Motor neuron (in vitro differentiated cells): ENCODE measurements at regions not wholly inside any gene's neighbourhood (a gene's known extent, or its start where the extent isn't known, plus 50 kb on each side); places are given as distances from the start of the nearest gene placed in this dataset.

Experiments
- ATAC-seq, 8 experiments: fragments of 200-7000 bp; cut with Tn5 transposase; replicated peaks in 6 of 8; 2 replicates each; pipeline ENCODE4 v1.8.0; 2021; ENCODE audit warnings: mild to moderate bottlenecking in 8 of 8, moderate library complexity in 8 of 8
- H3K27ac ChIP-seq, 2 donors: fragments of 250-450 bp; sonication (Bioruptor Pico); 2 replicates each; pipeline ENCODE4 v1.9.0; 2021; ENCODE audit warnings: antibody characterized with exemption in 2 of 2, mild to moderate bottlenecking in 2 of 2, moderate library complexity in 1 of 2
- H3K4me1 ChIP-seq, 2 donors: fragments of 250-450 bp; sonication (Bioruptor Pico); replicated peaks in 1 of 2; 2 replicates each; pipeline ENCODE4 v1.6.1; 2021; ENCODE audit warnings: antibody characterized with exemption in 2 of 2, mild to moderate bottlenecking in 2 of 2, moderate library complexity in 1 of 2
- H3K4me3 ChIP-seq, 5 donors: fragments of 250-450 bp; sonication (Bioruptor Pico); 2 replicates each; pipeline ENCODE4 v1.9.0; 2021; ENCODE audit warnings: antibody characterized with exemption in 5 of 5, mild to moderate bottlenecking in 5 of 5, moderate library complexity in 4 of 5
- WGBS, 10 experiments: fragments of 450-650 bp; shearing (Covaris generic); methylation state at CpG; one replicate each; pipeline ENCODE4 v1.0.0; 2022; 5-methylcytosine and 5-hydroxymethylcytosine counted together
- in situ Hi-C, 9 experiments: fragments of 400-800 bp; cut with MboI; loops; one replicate each; pipeline ENCODE4 v1.15.0; 2021; ENCODE audit warnings: low sequenced_read_pairs in 9 of 9, low pct_unique_long_range_greater_than_20kb in 2 of 9; ENCODE audit not compliant: unreplicated experiment in 9 of 9

DNA sequence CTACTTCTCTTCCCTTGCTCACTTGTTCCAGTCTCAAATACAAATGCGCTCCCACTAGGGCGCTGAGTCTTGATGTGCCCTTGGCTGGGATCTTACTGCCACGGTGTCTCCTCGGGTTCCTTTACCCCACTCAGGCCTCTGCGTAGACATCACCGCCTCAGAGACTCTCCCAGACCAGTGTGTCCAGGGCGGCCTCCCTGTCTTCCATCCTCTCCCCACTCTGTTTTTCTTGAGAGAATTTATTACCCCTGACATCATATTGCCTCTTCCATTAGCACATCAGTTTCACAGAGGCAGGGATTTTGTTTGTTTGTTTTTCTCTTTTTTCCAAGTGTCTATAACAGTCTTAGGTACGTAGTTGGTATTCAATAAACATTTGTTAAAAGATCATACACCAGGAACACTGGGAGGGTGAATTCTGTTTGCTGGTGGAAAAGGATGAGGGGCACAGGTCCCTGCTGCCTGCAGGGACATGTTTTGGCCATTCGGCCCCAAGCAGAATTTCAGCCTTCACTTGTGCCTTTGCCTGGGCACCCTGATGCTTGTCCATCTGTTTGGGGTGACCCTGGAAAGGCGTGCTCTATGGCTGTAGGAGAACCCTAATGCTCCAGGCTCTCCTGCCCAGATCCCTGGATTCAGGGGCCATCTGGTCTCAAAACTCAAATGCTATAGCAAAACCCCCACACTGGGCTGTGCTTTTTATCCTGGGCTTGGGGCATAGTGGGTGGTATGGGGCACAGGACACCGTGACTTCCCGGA lies 55.0 kb downstream of the RPL37A start:
- in situ Hi-C loops = no loop called here
- H3K4me1 ChIP-seq = peaks cover 23 to 28% of the 10 kb centered on the region in 2 donors
- H3K27ac ChIP-seq = no peak overlapping the region
- peak in 5 of 8 experiments; percentile 50 to 64 (median 59) for ATAC-seq
- 60 to 100% (median 91%) methylated on average over 1 to 6 of the region's 12 CpGs; no CpG with 5 or more reads in 2 of the 10 experiments for WGBS, 10 experiments
- no peak overlapping the region for H3K4me3 ChIP-seq

DNA sequence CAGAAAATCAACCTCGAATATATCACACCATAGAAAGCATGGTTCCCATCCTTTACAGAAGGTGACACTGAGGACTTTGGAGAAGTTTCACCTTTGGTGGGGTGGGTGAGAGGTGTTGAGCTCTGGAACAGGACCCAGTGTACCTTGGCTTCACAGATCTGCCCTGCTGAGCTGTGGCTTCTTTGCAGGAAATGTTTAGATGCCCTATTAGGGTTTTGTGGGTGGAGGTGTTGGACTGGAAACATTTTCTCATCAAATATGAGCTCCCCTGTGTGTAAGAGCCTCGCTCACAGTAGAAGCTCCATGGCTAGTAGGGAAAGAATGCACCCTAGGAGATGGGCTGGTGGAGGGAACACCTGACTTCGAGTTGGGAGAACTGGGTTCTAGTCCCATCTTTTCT lies 55.6 kb downstream of the RPL37A start:
- ATAC-seq = no peak
- H3K4me3 ChIP-seq = no peak overlapping the region
- in situ Hi-C loops = no loop called here
- 50 to 80% (median 68%) methylated on average over 1 to 3 of the region's 3 CpGs; no CpG with 5 or more reads in 6 of the 10 experiments for WGBS, 10 experiments
- H3K27ac ChIP-seq = no peak overlapping the region
- peaks cover 23 to 28% of the 10 kb centered on the region in 2 donors for H3K4me1 ChIP-seq

DNA sequence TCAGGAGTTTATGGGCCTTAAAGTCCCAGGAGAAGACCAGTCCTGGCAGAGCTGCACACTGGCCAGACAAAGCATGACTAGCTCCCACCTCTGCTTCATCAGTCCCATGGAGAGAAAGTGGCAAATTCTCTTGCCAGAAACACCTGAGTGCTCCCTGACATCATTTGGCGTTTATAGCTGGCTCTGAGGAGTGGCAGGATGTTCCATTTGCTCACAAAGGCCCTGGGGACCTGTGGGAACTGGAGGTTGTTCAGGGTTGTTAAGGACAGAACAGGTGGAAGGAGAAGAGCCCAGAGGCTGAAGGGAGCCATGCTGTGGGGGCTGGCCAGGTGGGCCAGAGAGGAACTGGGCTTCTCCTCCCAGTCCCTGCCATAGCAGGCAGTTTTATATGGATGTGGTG lies 56.1 kb downstream of the RPL37A start:
- WGBS, 10 experiments = no CpG with 5 or more reads among the region's 1 CpG
- no peak for ATAC-seq
- H3K4me1 ChIP-seq = peaks cover 23 to 28% of the 10 kb centered on the region in 2 donors
- in situ Hi-C loops = no loop called here
- no peak overlapping the region for H3K4me3 ChIP-seq
- no peak overlapping the region for H3K27ac ChIP-seq

DNA sequence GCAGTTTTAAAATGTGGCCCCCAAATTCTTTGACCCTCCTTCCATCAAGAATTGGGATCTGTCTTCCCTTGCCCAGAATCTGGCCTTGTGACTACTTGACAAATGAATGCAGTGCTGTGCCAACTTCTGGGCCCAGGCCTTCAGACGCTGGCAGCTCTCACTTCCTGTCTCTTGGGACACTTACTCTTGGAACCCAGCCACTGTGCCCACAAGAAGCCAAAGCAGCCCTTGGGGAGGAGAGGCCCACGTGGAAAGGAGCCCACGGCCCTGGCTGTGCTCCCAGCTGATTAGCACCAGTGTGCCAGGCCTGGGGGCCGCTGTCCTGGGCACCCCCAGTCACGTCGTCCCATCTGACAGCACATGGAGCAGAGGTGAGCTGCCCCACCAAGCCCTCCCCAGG lies 56.6 kb downstream of the RPL37A start:
- H3K4me1 ChIP-seq = peaks cover 23 to 28% of the 10 kb centered on the region in 2 donors
- H3K27ac ChIP-seq = no peak overlapping the region
- ATAC-seq = peak in 1 of 8 experiments; percentile 5
- in situ Hi-C loops = no loop called here
- H3K4me3 ChIP-seq = no peak overlapping the region
- 0 to 90% (median 25%) methylated on average over 1 to 2 of the region's 6 CpGs; no CpG with 5 or more reads in 5 of the 10 experiments for WGBS, 10 experiments

DNA sequence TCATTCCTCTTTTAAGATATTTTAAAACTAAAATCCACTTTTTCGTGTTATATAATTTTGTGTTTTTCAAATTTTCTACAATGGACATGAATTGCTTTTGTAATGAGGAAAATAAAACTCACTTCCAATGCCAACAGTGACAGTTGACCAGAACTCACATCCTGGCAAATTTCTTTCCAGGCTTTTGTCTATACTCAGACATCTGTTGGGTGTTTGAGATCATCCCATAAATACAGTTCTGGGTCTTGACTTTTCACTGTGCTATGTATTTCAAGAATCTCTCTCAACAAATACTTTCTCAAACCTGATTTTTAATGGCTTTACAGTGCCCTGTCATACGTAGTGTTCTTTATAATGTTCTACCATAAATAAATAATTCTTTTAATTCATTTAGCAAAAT lies 57.6 kb downstream of the RPL37A start:
- no peak for ATAC-seq
- Histone ChIP-seq H3K27ac (no peak overlapping the region), H3K4me3 (no peak overlapping the region), H3K4me1 (peaks cover 23 to 28% of the 10 kb centered on the region in 2 donors)
- in situ Hi-C loops = no loop called here
- WGBS, 10 experiments = 33 to 100% (median 90%) methylated on average over 1 to 2 of the region's 2 CpGs; no CpG with 5 or more reads in 1 of the 10 experiments

DNA sequence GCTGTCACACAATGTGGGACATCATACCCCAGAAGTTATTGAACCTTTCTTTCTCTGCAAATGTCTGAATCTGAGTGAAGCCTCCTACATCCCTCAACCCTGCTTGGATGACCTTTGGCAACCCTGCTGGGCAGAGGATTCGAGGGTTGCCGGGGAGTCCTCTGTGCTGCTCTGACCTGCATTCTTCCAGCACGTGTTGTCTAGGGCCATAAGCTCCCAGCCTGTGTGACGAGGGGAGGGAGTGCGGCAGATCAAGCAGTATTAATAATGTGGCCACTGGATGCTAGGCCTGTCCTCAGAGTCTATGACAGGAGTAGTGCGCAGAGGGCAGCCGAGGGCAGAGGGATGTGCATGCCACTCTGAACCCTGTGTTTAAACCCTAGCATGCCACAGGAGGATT lies 58.8 kb downstream of the RPL37A start:
- Histone ChIP-seq H3K27ac (peak overlapping the region in 1 of 2 donors; percentile 34), H3K4me1 (peaks cover 23 to 28% of the 10 kb centered on the region in 2 donors), H3K4me3 (no peak overlapping the region)
- WGBS, 10 experiments = 0 to 100% (median 49%) methylated on average over 1 to 3 of the region's 7 CpGs; no CpG with 5 or more reads in 6 of the 10 experiments
- in situ Hi-C loops = no loop called here
- peak in 5 of 8 experiments; percentile 68 to 88 (median 88) for ATAC-seq

DNA sequence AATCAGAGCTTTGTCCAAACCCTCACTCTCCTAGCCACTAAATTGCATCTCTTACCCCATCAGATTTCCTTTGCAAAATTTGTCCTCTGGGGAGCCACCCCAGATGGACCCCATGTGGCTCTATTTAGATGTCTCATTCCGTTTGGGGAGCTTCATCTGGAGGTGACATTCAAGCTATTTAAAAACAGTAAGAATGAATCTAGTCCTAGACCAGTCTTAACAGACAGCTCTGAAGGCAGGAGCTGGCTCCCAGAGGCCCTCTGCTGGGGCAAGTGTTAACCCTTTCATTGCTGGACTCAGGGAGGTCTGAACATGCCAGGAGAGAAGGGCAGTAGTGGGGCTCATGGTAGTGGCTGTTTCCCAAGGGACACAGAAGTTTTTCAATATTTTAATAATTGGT lies 59.2 kb downstream of the RPL37A start:
- peaks cover 23 to 28% of the 10 kb centered on the region in 2 donors for H3K4me1 ChIP-seq
- WGBS, 10 experiments = 0 to 67% (median 0%) methylated on average over 1 of the region's 1 CpG; no CpG with 5 or more reads in 6 of the 10 experiments
- H3K4me3 ChIP-seq = no peak overlapping the region
- in situ Hi-C loops = no loop called here
- H3K27ac ChIP-seq = peak overlapping the region in 1 of 2 donors; percentile 34
- peak in 3 of 8 experiments; percentile 10 to 30 (median 26) for ATAC-seq

DNA sequence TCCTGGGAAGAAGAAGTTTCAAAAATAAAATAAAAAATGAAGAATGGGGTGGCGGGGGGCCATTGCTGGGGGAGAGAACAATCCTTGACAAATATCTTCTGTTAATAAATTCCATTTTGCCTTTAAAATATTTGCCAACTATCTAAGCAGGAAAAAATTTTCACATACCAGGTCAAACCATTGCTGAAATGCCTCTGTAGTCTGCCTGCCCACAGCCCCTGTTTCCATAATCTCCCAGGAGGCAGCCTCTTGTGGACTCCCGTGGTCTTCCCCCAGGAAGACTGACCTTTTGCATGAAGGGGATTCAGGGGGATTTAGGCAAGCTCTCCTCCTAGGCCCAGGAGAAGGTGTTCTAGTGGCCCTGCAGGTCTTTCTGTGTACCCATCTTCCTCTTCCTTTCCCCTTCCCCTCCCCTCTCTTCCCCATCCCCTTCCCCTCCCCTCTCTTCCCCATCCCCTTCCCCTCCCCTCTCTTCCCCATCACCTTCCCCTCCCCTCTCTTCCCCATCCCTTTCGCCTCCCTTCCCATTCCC lies 61.0 kb downstream of the RPL37A start:
- Histone ChIP-seq H3K4me3 (no peak overlapping the region), H3K4me1 (peaks cover 14 to 17% of the 10 kb centered on the region in 2 donors), H3K27ac (no peak overlapping the region)
- in situ Hi-C loops = no loop called here
- ATAC-seq = no peak
- 55 to 100% (median 80%) methylated on average over 1 of the region's 3 CpGs; no CpG with 5 or more reads in 4 of the 10 experiments for WGBS, 10 experiments

DNA sequence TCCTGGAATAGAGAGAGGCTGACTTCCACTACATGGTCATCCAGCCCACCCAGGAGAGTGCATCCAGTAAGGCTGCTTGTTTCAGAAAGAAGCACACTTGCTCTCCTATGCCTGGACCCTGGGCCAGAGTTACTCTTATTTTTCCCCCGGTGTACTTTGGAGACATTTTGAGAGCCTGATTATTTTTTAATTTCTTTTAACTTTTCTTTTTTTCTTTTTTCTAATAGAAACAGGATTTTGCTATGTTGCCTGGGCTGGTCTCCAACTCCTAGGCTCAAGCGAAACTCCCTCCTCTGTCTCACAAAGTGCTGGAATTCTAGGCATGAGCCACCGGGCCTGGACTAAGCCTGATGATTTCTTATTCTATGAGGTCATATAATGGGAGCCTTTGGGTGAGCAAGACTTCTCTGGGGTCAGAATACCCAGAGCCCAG lies 62.2 kb downstream of the RPL37A start:
- in situ Hi-C loops = no loop called here
- ATAC-seq = no peak
- Histone ChIP-seq H3K4me1 (peaks cover 14 to 17% of the 10 kb centered on the region in 2 donors), H3K27ac (no peak overlapping the region), H3K4me3 (no peak overlapping the region)
- 6 to 100% (median 83%) methylated on average over 1 to 3 of the region's 3 CpGs; no CpG with 5 or more reads in 3 of the 10 experiments for WGBS, 10 experiments

DNA sequence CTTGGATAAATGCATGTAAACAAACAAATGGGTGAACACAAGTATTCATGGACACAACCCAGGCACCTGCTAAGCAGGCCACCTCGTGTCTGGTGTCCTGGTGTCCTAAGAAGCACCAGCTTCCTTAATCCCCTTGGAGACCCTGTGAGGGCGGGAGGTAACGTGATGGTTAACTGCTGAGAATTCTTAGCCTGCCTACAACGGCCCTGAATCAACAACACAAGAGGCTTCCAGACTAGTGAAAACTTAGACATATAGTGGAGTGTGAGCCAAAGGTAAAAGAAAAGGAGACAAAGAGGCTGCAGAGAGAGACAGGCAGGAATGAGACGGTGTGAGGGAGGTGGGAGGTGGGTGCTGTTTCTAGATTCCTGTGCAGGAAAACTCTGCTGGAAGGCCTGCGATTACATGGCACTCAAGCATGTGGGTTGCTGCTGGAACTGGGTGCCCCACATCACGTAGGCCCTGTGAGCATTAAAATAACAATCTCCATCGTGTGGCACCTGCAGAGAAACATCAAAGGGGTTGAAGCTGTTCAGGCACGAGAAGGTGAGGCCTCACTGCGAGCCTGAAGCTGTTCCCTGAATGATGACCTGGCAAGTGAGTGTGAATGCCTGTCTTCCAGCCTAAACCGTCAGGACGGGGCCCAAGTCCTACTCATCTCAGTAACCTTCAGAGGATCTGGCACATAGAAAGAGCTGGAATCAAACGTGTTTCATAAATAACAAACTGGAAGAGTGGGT lies 64.2 kb downstream of the RPL37A start:
- H3K4me1 ChIP-seq = peaks cover 4% of the 10 kb centered on the region in 2 donors
- ATAC-seq = peak in 1 of 8 experiments; percentile 62
- 53 to 80% (median 71%) methylated on average over 3 to 7 of the region's 13 CpGs; no CpG with 5 or more reads in 1 of the 10 experiments for WGBS, 10 experiments
- in situ Hi-C loops = no loop called here
- no peak overlapping the region for H3K27ac ChIP-seq
- no peak overlapping the region for H3K4me3 ChIP-seq

DNA sequence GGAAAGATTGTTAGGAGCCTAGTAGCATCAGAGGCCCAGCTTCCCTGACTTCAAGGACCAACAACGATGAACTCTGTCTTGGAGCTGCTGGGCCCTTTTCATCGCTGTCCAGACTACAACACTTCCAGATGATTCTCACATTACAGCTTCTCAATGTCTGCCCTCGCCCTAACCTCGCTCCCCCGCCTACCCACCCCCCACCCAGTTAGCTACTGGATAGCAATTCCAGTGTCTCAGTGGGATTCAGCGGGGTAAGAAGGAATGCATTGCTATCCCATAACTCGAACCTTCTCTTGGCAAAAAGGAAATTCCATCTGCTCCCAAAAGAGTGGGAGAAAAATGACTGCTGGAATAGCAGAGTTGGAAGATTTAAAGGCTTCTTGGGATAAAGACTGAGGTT lies 65.0 kb downstream of the RPL37A start:
- WGBS, 10 experiments = 0 to 94% (median 63%) methylated on average over 1 to 5 of the region's 7 CpGs; no CpG with 5 or more reads in 6 of the 10 experiments
- ATAC-seq = no peak
- Histone ChIP-seq H3K27ac (no peak overlapping the region), H3K4me1 (no peaks in the 10 kb centered on the region), H3K4me3 (no peak overlapping the region)
- in situ Hi-C loops = no loop called here

DNA sequence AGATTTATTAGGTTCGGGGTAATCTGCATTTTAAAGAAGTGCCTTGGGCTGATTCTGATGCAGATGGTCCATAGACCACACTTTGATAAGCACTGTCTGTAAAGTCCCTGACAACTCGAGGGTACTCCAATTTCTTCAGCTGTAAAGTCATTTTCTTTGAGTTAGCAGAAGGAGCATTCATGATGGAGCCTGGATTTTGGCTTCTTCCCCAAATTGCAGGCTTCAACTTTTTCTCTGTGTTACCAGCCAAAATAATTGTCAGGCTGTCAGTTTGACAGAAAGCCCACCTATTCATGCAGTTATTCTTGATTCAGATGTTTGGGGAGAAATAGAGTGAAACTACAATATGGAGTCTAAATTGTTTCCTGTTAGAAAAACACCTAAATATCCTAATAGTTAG lies 66.0 kb downstream of the RPL37A start:
- no peak for ATAC-seq
- Histone ChIP-seq H3K4me1 (peaks cover 2 to 5% of the 10 kb centered on the region in 2 donors), H3K27ac (no peak overlapping the region), H3K4me3 (no peak overlapping the region)
- WGBS, 10 experiments = 0 to 30% (median 17%) methylated on average over 1 to 2 of the region's 2 CpGs; no CpG with 5 or more reads in 2 of the 10 experiments
- in situ Hi-C loops = no loop called here

DNA sequence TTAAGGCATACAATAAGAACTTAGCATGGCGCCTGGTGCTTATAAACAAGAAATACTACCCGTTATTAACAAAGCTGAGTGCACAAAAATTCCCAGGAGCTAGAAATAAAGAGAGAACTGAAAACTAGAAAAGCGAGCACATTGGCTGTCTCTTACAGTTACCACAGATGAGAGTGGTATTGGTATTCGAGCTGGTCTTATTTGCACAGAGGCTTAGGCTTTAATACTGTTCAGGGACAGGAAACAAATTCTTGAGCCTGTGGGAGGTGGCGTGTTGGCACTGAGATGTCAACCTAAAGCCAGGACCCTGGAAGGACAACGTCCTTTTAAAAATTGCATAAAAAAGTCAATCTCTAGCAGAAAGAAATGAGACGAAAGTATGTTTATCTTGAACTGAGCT lies 67.3 kb upstream of the IGFBP2 start:
- WGBS, 10 experiments = 70 to 100% (median 88%) methylated on average over 2 to 7 of the region's 7 CpGs
- in situ Hi-C loops = no loop called here
- H3K4me3 ChIP-seq = no peak overlapping the region
- H3K4me1 ChIP-seq = peaks cover 2 to 6% of the 10 kb centered on the region in 2 donors
- no peak overlapping the region for H3K27ac ChIP-seq
- peak in 1 of 8 experiments; percentile 29 for ATAC-seq
